ENCODE measurements at regions not wholly inside any gene's neighbourhood (a gene's known extent, or its start where the extent isn't known, plus 50 kb on each side); places are given as distances from the start of the nearest gene placed in this dataset.

DNA sequence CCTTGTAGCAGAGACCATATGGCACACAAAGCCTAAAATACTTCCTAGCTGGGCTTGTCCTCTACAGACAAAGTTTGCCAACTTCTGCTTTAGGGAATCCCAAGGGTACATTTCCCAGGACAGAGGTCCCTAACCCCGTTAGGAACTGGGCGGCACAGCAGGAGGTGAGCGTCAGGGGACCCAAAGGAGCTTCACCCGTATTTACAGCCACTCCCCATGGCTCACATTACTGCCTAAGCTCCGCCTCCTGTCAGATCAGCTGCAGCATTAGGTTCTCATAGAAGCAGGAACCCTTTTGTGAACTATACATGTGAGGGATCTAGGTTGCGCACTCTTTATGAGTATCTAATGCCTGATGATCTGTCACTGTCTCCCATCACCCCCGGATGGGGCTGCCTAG lies 88.5 kb upstream of the TRPM3 start:
- H3K4me3 ChIP-seq = no peak overlapping the region
- no peaks in the 10 kb centered on the region for H3K4me1 ChIP-seq
- no peak for DNase-seq (ENCODE audit: low spot score in 2 of 2)
- peaks cover 0 to 20% (median 6%) of the 10 kb centered on the region in 4 donors for H3K9me3 ChIP-seq
- no peak overlapping the region for H3K27ac ChIP-seq
- WGBS, 2 donors = 78 to 81% methylated on average over 7 of the region's 7 CpGs
- H3K27me3 ChIP-seq = no peaks in the 10 kb centered on the region
- H3K36me3 ChIP-seq = no peaks in the 10 kb centered on the region
- no peak for TF ChIP-seq EP300 (IDR thresholded peaks at IDR 0.05)
- no peak for TF ChIP-seq POLR2A (IDR thresholded peaks at IDR 0.05)
- TF ChIP-seq, protein P1, sequence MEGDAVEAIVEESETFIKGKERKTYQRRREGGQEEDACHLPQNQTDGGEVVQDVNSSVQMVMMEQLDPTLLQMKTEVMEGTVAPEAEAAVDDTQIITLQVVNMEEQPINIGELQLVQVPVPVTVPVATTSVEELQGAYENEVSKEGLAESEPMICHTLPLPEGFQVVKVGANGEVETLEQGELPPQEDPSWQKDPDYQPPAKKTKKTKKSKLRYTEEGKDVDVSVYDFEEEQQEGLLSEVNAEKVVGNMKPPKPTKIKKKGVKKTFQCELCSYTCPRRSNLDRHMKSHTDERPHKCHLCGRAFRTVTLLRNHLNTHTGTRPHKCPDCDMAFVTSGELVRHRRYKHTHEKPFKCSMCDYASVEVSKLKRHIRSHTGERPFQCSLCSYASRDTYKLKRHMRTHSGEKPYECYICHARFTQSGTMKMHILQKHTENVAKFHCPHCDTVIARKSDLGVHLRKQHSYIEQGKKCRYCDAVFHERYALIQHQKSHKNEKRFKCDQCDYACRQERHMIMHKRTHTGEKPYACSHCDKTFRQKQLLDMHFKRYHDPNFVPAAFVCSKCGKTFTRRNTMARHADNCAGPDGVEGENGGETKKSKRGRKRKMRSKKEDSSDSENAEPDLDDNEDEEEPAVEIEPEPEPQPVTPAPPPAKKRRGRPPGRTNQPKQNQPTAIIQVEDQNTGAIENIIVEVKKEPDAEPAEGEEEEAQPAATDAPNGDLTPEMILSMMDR (IDR thresholded peaks at IDR 0.05) = no peak

DNA sequence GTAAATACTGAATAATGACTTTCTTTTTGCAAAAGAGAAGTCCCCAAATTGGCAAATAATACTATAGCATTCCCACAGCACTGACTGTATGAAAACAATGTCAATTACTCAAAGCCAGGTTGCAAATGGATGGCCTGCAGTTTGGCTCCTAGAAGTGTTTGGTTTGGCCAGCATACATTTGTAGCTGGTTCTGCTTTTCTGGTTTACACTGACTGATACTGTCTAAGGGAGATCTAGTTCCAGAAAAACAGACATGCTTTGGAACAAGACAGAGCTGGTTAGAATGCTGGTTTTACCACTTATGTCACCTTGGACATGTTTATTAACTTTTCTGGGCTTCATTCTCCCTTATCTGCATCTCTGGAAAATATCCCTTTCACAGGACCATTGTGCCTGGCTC lies 81.5 kb upstream of the TRPM3 start:
- H3K9me3 ChIP-seq = no peaks in the 10 kb centered on the region
- TF ChIP-seq, protein P1 (IDR thresholded peaks at IDR 0.05) = no peak
- no peak for TF ChIP-seq EP300 (IDR thresholded peaks at IDR 0.05)
- TF ChIP-seq POLR2A (IDR thresholded peaks at IDR 0.05) = no peak
- H3K4me3 ChIP-seq = no peak overlapping the region
- no peaks in the 10 kb centered on the region for H3K27me3 ChIP-seq
- no peak overlapping the region for H3K27ac ChIP-seq
- DNase-seq (ENCODE audit: low spot score in 2 of 2) = no peak
- H3K36me3 ChIP-seq = no peaks in the 10 kb centered on the region
- no peaks in the 10 kb centered on the region for H3K4me1 ChIP-seq

DNA sequence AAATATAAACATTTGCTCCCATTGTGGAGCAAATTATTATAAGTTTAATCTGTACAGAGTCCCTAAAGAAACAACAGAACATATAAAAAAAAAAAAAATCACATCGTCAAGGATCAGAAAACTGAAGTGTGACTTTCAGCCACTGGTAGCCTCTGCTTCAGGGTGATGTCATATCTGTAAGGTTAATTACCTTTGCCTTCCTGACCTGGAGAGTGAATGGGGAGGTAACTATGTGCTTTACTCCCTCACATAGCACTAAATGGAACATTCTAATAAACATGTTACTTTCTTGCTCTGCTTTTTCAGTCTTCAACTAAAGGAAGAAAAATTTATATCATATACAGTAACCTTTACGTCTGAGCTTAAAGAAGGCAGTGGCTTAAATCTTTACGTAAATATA lies 70.3 kb upstream of the TRPM3 start:
- TF ChIP-seq, protein P1 (IDR thresholded peaks at IDR 0.05) = no peak
- no peak for TF ChIP-seq EP300 (IDR thresholded peaks at IDR 0.05)
- no peak for TF ChIP-seq POLR2A (IDR thresholded peaks at IDR 0.05)
- Histone ChIP-seq H3K4me3 (no peak overlapping the region), H3K27me3 (no peaks in the 10 kb centered on the region), H3K4me1 (no peaks in the 10 kb centered on the region), H3K9me3 (no peaks in the 10 kb centered on the region), H3K36me3 (no peaks in the 10 kb centered on the region), H3K27ac (no peak overlapping the region)
- 73 to 74% methylated on average over 3 of the region's 3 CpGs for WGBS, 2 donors
- no peak for DNase-seq (ENCODE audit: low spot score in 2 of 2)

DNA sequence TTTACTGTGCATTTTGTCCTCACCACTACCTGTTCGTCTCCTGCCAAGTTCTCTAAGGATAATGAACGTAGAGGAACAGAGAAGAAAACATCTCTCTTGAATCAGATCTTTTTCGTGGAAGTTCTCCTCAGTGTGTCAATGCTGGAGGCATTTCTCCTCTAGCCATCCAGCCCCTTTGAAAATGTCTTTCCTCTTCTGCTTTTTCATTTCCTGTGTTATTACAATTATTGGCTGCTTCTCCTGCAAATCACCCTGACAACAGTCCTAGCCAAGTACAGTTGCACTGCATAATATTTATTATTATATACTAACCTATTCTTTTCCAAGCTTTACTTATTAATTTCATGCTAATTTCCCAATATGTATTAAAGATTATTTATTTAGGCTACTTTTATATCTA lies 61.8 kb upstream of the TRPM3 start:
- DNase-seq (ENCODE audit: low spot score in 2 of 2) = no peak
- no peaks in the 10 kb centered on the region for H3K9me3 ChIP-seq
- TF ChIP-seq, protein P1 (IDR thresholded peaks at IDR 0.05) = no peak
- TF ChIP-seq POLR2A (IDR thresholded peaks at IDR 0.05) = no peak
- TF ChIP-seq EP300 (IDR thresholded peaks at IDR 0.05) = no peak
- no peak overlapping the region for H3K4me3 ChIP-seq
- H3K4me1 ChIP-seq = no peaks in the 10 kb centered on the region
- no peaks in the 10 kb centered on the region for H3K27me3 ChIP-seq
- H3K27ac ChIP-seq = no peak overlapping the region
- H3K36me3 ChIP-seq = no peaks in the 10 kb centered on the region
- WGBS, 2 donors = 55 to 67% methylated on average over 3 of the region's 3 CpGs

DNA sequence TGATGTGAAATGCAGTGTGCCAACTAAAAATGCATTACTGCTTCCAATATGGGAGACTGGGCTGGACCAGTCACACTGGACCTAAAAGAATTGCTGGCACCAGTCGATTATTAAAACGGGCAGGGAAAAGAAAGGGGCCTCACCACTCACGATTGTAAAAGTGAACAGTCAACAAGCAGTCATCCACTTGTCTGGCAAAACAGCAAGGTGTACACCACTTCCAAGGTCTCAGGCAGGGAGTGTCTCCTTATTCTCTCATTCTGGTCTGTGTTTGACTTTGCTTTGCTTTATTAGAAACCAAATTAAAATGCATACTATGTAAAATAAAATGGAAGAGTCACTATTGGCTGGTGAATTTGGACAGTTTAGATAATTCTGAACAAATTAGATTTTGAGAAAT lies 57.8 kb upstream of the TRPM3 start:
- no peak for DNase-seq (ENCODE audit: low spot score in 2 of 2)
- no peaks in the 10 kb centered on the region for H3K9me3 ChIP-seq
- H3K27ac ChIP-seq = no peak overlapping the region
- H3K4me1 ChIP-seq = no peaks in the 10 kb centered on the region
- no peaks in the 10 kb centered on the region for H3K36me3 ChIP-seq
- TF ChIP-seq POLR2A (IDR thresholded peaks at IDR 0.05) (no peak), EP300 (IDR thresholded peaks at IDR 0.05) (no peak)
- TF ChIP-seq, protein P1 (IDR thresholded peaks at IDR 0.05) = no peak
- WGBS, 2 donors = 69 to 71% methylated on average over 3 of the region's 3 CpGs
- no peak overlapping the region for H3K4me3 ChIP-seq
- H3K27me3 ChIP-seq = no peaks in the 10 kb centered on the region

Data from tibial nerve (tissue), 4 donors.